Upper lobe of left lung (tissue), 4 donors: ENCODE measurements at regions not wholly inside any gene's neighbourhood (a gene's known extent, or its start where the extent isn't known, plus 50 kb on each side); places are given as distances from the start of the nearest gene placed in this dataset.

Experiments
- EP300 ChIP-seq, 4 donors: sonication (generic); formaldehyde crosslinking; IDR thresholded peaks; one replicate each; pipeline ENCODE4 v1.5.1; 2017; ENCODE audit warnings: antibody characterized with exemption in 4 of 4, control low read depth in 2 of 4
- POLR2A ChIP-seq, 4 donors: fragments of 450-650 bp; IDR thresholded peaks; one replicate each; pipeline ENCODE4 v1.5.1; 2016 to 2017; ENCODE audit warnings: antibody characterized with exemption in 4 of 4, mild to moderate bottlenecking in 2 of 4
- POLR2AphosphoS5 ChIP-seq, 2 donors: sonication (generic); formaldehyde crosslinking; IDR thresholded peaks; one replicate each; pipeline ENCODE4 v1.5.1; 2017; ENCODE audit warnings: antibody characterized with exemption in 2 of 2
- TF ChIP-seq, protein P1 (sequence below), 6 experiments: fragments of 450-650 bp in 4 of 6; fragments of 200-600 bp in 2 of 6; sonication (generic) in 2 of 6; IDR thresholded peaks; one replicate each; pipeline ENCODE4 v1.5.1; 2016 to 2019; ENCODE audit warnings: antibody characterized with exemption in 6 of 6

DNA sequence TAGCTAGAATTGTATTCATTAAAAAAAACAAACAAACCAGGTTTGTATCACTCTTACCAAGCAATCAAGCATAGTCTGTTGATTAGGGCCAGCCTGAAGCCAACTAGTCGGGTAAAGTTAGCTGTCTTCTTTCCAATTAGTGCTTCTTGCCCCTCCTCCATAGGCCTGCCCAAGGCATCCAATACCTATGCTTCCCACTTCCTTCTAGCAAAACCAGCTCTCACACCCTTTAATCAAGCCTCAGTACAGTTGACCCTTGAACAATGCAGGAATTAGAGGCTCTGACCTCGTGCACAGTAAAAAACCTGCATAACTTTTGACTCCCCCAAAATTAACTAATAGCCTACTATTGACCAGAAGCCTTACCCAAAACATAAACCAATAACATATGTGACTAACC, 119.1 kb upstream of the DTNBP1 start:
- TF ChIP-seq, protein P1, sequence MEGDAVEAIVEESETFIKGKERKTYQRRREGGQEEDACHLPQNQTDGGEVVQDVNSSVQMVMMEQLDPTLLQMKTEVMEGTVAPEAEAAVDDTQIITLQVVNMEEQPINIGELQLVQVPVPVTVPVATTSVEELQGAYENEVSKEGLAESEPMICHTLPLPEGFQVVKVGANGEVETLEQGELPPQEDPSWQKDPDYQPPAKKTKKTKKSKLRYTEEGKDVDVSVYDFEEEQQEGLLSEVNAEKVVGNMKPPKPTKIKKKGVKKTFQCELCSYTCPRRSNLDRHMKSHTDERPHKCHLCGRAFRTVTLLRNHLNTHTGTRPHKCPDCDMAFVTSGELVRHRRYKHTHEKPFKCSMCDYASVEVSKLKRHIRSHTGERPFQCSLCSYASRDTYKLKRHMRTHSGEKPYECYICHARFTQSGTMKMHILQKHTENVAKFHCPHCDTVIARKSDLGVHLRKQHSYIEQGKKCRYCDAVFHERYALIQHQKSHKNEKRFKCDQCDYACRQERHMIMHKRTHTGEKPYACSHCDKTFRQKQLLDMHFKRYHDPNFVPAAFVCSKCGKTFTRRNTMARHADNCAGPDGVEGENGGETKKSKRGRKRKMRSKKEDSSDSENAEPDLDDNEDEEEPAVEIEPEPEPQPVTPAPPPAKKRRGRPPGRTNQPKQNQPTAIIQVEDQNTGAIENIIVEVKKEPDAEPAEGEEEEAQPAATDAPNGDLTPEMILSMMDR (IDR thresholded peaks at IDR 0.05): no peak
- no peak for TF ChIP-seq EP300 (IDR thresholded peaks at IDR 0.05)
- TF ChIP-seq POLR2A (IDR thresholded peaks at IDR 0.05): no peak
- no peak for TF ChIP-seq POLR2AphosphoS5 (IDR thresholded peaks at IDR 0.05)
